SK-N-SH (cell line): ENCODE measurements at regions not wholly inside any gene's neighbourhood (a gene's known extent, or its start where the extent isn't known, plus 50 kb on each side); places are given as distances from the start of the nearest gene placed in this dataset.

Source experiments
- CTCF ChIA-PET: fragments of 300-600, 350-600 bp; formaldehyde crosslinking; extraction: SDS; loops from one replicate; lab custom pipeline; 2021; lab: Yijun Ruan, JAX
- POLR2A ChIA-PET: fragments of 350-600 bp; sonication (Branson Sonifier 250); formaldehyde crosslinking; extraction: SDS; loops from one replicate; lab custom pipeline; 2020; ENCODE audit warnings: antibody characterized with exemption, inconsistent platforms; lab: Yijun Ruan, JAX
- DNase-seq: peaks from one replicate; pipeline ENCODE4 v3.0.0; 2012
- H2AFZ ChIP-seq: fragments of 200-600 bp; sonication (generic); 2 replicates; pipeline ENCODE4 v1.8.1; 2016; ENCODE audit warnings: antibody characterized with exemption, mild to moderate bottlenecking, low read depth
- H3F3A ChIP-seq: fragments of 200-600 bp; sonication (generic); replicated peaks from 2 replicates; pipeline ENCODE3; 2016; ENCODE audit warnings: antibody characterized with exemption, mild to moderate bottlenecking; ENCODE audit not compliant: insufficient read depth
- H3K27ac ChIP-seq, 2 experiments: fragments of 200-500 bp in 1 of 2; fragments of 200-600 bp in 1 of 2; sonication (Bioruptor generic) in 1 of 2; sonication (generic), shearing (Covaris generic) in 1 of 2; 2 replicates each; pipeline versions ENCODE4 v1.5.1 to v1.6.1; 2014 to 2016; ENCODE audit warnings: low read depth in 2 of 2, inconsistent platforms in 1 of 2, low read length in 1 of 2, mild to moderate bottlenecking in 1 of 2, mixed read lengths in 1 of 2
- H3K27me3 ChIP-seq: fragments of 200-600 bp; sonication (generic), shearing (Covaris generic); 2 replicates; pipeline ENCODE4 v1.6.1; 2016; ENCODE audit warnings: mixed run types; ENCODE audit not compliant: insufficient read depth
- H3K36me3 ChIP-seq, 2 experiments: fragments of 200-500 bp in 1 of 2; fragments of 200-600 bp in 1 of 2; sonication (Bioruptor generic) in 1 of 2; sonication (generic) in 1 of 2; replicated peaks in 1 of 2; 2 replicates each; pipeline versions ENCODE3 to v1.5.1; 2014 to 2016; ENCODE audit warnings: low read length in 1 of 2, mild to moderate bottlenecking in 1 of 2; ENCODE audit not compliant: insufficient read depth in 2 of 2, control insufficient read depth in 1 of 2
- H3K4me1 ChIP-seq, 2 experiments: fragments of 200-500 bp in 1 of 2; fragments of 200-600 bp in 1 of 2; sonication (Bioruptor generic) in 1 of 2; sonication (generic), shearing (Covaris generic) in 1 of 2; 2 replicates each; pipeline versions ENCODE4 v1.5.1 to v1.6.1; 2014 to 2016; ENCODE audit warnings: low read depth in 1 of 2, low read length in 1 of 2, mixed run types in 1 of 2; ENCODE audit not compliant: insufficient read depth in 2 of 2, control insufficient read depth in 1 of 2
- H3K4me2 ChIP-seq: fragments of 200-600 bp; sonication (generic), shearing (Covaris generic); 2 replicates; pipeline ENCODE4 v1.6.1; 2017; ENCODE audit warnings: mixed run types
- H3K4me3 ChIP-seq, 2 experiments: fragments of 200-500 bp in 1 of 2; fragments of 200-600 bp in 1 of 2; sonication (Bioruptor generic) in 1 of 2; sonication (generic), shearing (Covaris generic) in 1 of 2; 2 replicates each; pipeline versions ENCODE4 v1.5.1 to v1.8.1; 2014 to 2016; ENCODE audit warnings: low read depth in 2 of 2, inconsistent platforms in 1 of 2, low read length in 1 of 2, mild to moderate bottlenecking in 1 of 2, mixed read lengths in 1 of 2, moderate library complexity in 1 of 2
- H3K79me2 ChIP-seq: fragments of 200-600 bp; sonication (generic); 2 replicates; pipeline ENCODE4 v1.8.1; 2017; ENCODE audit warnings: mild to moderate bottlenecking; ENCODE audit not compliant: insufficient read depth
- H3K9ac ChIP-seq: fragments of 200-600 bp; sonication (generic); 2 replicates; pipeline ENCODE4 v1.6.1; 2017; ENCODE audit warnings: mixed run types
- H3K9me2 ChIP-seq: fragments of 200-600 bp; sonication (generic); 2 replicates; pipeline ENCODE4 v1.6.1; 2017; ENCODE audit warnings: mixed run types
- H3K9me3 ChIP-seq: fragments of 200-600 bp; sonication (generic); 2 replicates; pipeline ENCODE4 v1.6.1; 2017; ENCODE audit warnings: mixed run types, mild to moderate bottlenecking, moderate library complexity
- H4K20me1 ChIP-seq: fragments of 200-600 bp; sonication (generic); 2 replicates; pipeline ENCODE4 v1.6.1; 2017; ENCODE audit warnings: mild to moderate bottlenecking, mixed run types; ENCODE audit not compliant: insufficient read depth
- CHD2 ChIP-seq: fragments of 150-350 bp; IDR thresholded peaks from 2 replicates; pipeline ENCODE4 v1.6.1; 2018; ENCODE audit warnings: low read length; ENCODE audit not compliant: partially characterized antibody
- ELF1 ChIP-seq: IDR thresholded peaks from 2 replicates; pipeline ENCODE4 v1.4.0; 2012
- FOSL2 ChIP-seq: IDR thresholded peaks from 2 replicates; pipeline ENCODE4 v1.4.0; 2012; ENCODE audit warnings: low read depth, mild to moderate bottlenecking, moderate library complexity, borderline replicate concordance
- FOXJ3 ChIP-seq: sonication (generic); formaldehyde crosslinking; IDR thresholded peaks from 2 replicates; pipeline ENCODE4 v1.5.1; 2020; ENCODE audit warnings: mild to moderate bottlenecking, missing genetic modification reagents
- FOXM1 ChIP-seq: IDR thresholded peaks from 2 replicates; pipeline ENCODE4 v1.4.0; 2012; ENCODE audit warnings: low read depth, mild to moderate bottlenecking
- GABPA ChIP-seq: IDR thresholded peaks from 2 replicates; pipeline ENCODE4 v1.4.0; 2012; ENCODE audit warnings: low read depth, mild to moderate bottlenecking
- NRF1 ChIP-seq: IDR thresholded peaks from 2 replicates; pipeline ENCODE4 v1.6.1; 2012; ENCODE audit warnings: low read depth, mild to moderate bottlenecking, low read length
- RXRA ChIP-seq: IDR thresholded peaks from 2 replicates; pipeline ENCODE4 v1.4.0; 2012; ENCODE audit warnings: low read depth, mild to moderate bottlenecking, borderline replicate concordance
- SIN3A ChIP-seq: IDR thresholded peaks from 2 replicates; pipeline ENCODE4 v1.6.1; 2012; ENCODE audit warnings: low read depth, mild to moderate bottlenecking, low read length, moderate library complexity, borderline replicate concordance
- TAF1 ChIP-seq: IDR thresholded peaks from 2 replicates; pipeline ENCODE4 v1.6.1; 2012; ENCODE audit warnings: low read depth, mild to moderate bottlenecking, low read length, moderate library complexity, borderline replicate concordance
- YY1 ChIP-seq: IDR thresholded peaks from 2 replicates; pipeline ENCODE4 v1.4.0; 2012; ENCODE audit warnings: low read depth, mild to moderate bottlenecking
- WGBS: methylation state at CpG from one replicate; pipeline ENCODE4 v1.1.6; 2017; ENCODE audit warnings: low lambda C conversion rate; 5-methylcytosine and 5-hydroxymethylcytosine counted together
- TF ChIP-seq, protein P1 (sequence below): IDR thresholded peaks from 2 replicates; pipeline ENCODE4 v1.4.0; 2012; ENCODE audit warnings: low read depth, borderline replicate concordance
- TF ChIP-seq, protein P2 (sequence below): IDR thresholded peaks from 2 replicates; pipeline ENCODE4; 2012
- TF ChIP-seq, protein P3 (sequence below): IDR thresholded peaks from 2 replicates; pipeline ENCODE4 v1.4.0; 2012; ENCODE audit warnings: low read depth, borderline replicate concordance
- TF ChIP-seq, protein P4 (sequence below): fragments of 150-350 bp; IDR thresholded peaks from 2 replicates; pipeline ENCODE4 v1.6.1; 2017; ENCODE audit warnings: antibody characterized with exemption, low read length, low read depth, borderline replicate concordance
- TF ChIP-seq, protein P5 (sequence below): fragments of 200-600 bp; sonication (generic); IDR thresholded peaks from 2 replicates; pipeline ENCODE4 v1.6.1; 2017; ENCODE audit warnings: antibody characterized with exemption, mild to moderate bottlenecking, moderate library complexity

DNA sequence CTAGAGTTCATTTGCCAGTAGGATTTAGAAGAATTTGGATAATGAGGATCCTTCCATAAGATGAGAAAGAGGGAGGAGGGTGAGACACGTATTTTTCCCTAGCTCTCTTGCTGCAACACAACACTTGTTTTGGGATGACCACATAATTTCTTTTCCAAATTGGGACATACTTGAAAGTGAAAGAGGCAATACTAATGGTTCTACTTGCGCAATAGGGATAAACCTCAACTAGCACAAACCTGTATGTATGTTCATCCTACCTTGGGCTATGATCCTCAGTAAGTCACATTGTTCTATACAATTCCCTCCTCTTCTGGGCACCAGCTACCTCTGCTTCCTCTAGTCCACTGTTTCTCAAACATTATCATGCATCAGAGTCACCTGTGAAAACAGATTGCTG, 1208.8 kb upstream of the LRRTM1 start:
- Histone ChIP-seq H3K4me3 (no peak overlapping the region), H3F3A (no peaks in the 10 kb centered on the region), H3K4me2 (no peak overlapping the region), H3K27ac (no peak overlapping the region), H3K9me3 (no peaks in the 10 kb centered on the region), H3K9ac (no peak overlapping the region), H3K4me1 (no peaks in the 10 kb centered on the region), H3K27me3 (no peaks in the 10 kb centered on the region), H3K9me2 (no peaks in the 10 kb centered on the region; the same call in 1 of the 2 replicates), H2AFZ (no peak overlapping the region), H3K79me2 (no peaks in the 10 kb centered on the region), H4K20me1 (no peaks in the 10 kb centered on the region), H3K36me3 (no peaks in the 10 kb centered on the region)
- no peak for DNase-seq
- no peak for TF ChIP-seq CHD2
- CTCF ChIA-PET, result interaction anchor here (0.8 kb wide), 1 partner anchor 14 kb away, joined by 3 read pairs; no protein-coding TSS in a partner anchor
- POLR2A ChIA-PET, result no interaction called here
- WGBS, result 4% methylated on average over 2 of the region's 2 CpGs

DNA sequence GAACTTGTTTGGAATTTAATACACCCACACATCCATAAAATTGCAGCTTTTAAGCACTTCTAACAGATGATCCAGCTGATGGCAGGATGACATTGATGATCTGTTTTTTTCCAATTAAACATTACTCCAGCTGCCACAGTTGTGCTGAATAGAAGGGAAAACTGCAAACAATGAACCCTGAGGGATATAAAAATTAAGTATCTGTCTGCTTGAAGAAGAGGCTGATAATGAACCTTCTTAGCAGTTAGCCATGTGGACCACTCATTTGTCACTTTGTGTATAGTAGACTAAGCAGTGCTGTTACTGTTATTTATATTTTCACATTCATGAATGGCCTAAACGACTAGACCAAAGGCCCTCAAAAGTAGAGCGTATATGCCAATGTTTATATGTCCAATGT, 1201.0 kb upstream of the LRRTM1 start:
- no peak for TF ChIP-seq TAF1
- no peak overlapping the region for H3K9ac ChIP-seq

DNA sequence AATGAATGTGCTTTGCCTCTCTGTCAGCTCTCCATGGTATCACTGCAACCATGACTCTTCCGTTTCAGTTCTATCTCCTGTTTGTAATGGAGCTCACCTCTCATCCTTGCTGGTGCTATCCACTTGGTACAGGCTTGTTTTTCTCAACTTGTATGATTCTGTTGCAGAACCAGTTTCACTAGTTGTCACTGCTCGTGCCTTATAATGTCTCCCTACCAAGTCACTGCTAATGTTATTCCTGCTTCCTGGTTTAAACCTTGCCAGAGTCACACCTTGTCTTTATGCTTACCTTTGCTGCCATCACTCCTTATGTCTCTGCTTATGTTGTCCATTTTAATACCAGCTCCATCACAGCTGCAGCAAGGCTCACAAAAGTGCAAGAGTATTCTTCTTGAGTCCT, 1191.0 kb upstream of the LRRTM1 start:
- Histone ChIP-seq H3K27ac (no peak overlapping the region), H3K4me3 (no peak overlapping the region), H3K27me3 (no peaks in the 10 kb centered on the region), H3K36me3 (no peaks in the 10 kb centered on the region), H3K9ac (no peak overlapping the region), H3K4me1 (no peaks in the 10 kb centered on the region), H3K9me3 (no peaks in the 10 kb centered on the region), H3K4me2 (no peak overlapping the region), H3K79me2 (no peaks in the 10 kb centered on the region), H3K9me2 (no peaks in the 10 kb centered on the region), H4K20me1 (no peaks in the 10 kb centered on the region), H2AFZ (no peak overlapping the region), H3F3A (no peaks in the 10 kb centered on the region)
- CTCF ChIA-PET, result interaction anchor here (1.2 kb wide), 1 partner anchor 13 kb away, joined by 3 read pairs; no protein-coding TSS in a partner anchor
- POLR2A ChIA-PET, result no interaction called here
- DNase-seq, result no peak
- 0% methylated on average over 2 of the region's 2 CpGs for WGBS
- TF ChIP-seq FOXM1 (no peak), SIN3A (no peak), GABPA (no peak), RXRA (no peak), FOXJ3 (no peak), ELF1 (no peak), FOSL2 (no peak), NRF1 (no peak), YY1 (no peak)
- TF ChIP-seq, protein P1, sequence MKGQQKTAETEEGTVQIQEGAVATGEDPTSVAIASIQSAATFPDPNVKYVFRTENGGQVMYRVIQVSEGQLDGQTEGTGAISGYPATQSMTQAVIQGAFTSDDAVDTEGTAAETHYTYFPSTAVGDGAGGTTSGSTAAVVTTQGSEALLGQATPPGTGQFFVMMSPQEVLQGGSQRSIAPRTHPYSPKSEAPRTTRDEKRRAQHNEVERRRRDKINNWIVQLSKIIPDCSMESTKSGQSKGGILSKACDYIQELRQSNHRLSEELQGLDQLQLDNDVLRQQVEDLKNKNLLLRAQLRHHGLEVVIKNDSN, result no peak
- TF ChIP-seq, protein P2, sequence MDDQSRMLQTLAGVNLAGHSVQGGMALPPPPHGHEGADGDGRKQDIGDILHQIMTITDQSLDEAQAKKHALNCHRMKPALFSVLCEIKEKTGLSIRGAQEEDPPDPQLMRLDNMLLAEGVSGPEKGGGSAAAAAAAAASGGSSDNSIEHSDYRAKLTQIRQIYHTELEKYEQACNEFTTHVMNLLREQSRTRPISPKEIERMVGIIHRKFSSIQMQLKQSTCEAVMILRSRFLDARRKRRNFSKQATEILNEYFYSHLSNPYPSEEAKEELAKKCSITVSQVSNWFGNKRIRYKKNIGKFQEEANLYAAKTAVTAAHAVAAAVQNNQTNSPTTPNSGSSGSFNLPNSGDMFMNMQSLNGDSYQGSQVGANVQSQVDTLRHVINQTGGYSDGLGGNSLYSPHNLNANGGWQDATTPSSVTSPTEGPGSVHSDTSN, result no peak
- TF ChIP-seq, protein P3, sequence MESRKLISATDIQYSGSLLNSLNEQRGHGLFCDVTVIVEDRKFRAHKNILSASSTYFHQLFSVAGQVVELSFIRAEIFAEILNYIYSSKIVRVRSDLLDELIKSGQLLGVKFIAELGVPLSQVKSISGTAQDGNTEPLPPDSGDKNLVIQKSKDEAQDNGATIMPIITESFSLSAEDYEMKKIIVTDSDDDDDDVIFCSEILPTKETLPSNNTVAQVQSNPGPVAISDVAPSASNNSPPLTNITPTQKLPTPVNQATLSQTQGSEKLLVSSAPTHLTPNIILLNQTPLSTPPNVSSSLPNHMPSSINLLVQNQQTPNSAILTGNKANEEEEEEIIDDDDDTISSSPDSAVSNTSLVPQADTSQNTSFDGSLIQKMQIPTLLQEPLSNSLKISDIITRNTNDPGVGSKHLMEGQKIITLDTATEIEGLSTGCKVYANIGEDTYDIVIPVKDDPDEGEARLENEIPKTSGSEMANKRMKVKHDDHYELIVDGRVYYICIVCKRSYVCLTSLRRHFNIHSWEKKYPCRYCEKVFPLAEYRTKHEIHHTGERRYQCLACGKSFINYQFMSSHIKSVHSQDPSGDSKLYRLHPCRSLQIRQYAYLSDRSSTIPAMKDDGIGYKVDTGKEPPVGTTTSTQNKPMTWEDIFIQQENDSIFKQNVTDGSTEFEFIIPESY, result no peak
- TF ChIP-seq, protein P4, sequence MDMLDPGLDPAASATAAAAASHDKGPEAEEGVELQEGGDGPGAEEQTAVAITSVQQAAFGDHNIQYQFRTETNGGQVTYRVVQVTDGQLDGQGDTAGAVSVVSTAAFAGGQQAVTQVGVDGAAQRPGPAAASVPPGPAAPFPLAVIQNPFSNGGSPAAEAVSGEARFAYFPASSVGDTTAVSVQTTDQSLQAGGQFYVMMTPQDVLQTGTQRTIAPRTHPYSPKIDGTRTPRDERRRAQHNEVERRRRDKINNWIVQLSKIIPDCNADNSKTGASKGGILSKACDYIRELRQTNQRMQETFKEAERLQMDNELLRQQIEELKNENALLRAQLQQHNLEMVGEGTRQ, result no peak
- TF ChIP-seq, protein P5, sequence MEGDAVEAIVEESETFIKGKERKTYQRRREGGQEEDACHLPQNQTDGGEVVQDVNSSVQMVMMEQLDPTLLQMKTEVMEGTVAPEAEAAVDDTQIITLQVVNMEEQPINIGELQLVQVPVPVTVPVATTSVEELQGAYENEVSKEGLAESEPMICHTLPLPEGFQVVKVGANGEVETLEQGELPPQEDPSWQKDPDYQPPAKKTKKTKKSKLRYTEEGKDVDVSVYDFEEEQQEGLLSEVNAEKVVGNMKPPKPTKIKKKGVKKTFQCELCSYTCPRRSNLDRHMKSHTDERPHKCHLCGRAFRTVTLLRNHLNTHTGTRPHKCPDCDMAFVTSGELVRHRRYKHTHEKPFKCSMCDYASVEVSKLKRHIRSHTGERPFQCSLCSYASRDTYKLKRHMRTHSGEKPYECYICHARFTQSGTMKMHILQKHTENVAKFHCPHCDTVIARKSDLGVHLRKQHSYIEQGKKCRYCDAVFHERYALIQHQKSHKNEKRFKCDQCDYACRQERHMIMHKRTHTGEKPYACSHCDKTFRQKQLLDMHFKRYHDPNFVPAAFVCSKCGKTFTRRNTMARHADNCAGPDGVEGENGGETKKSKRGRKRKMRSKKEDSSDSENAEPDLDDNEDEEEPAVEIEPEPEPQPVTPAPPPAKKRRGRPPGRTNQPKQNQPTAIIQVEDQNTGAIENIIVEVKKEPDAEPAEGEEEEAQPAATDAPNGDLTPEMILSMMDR, result no peak

More for the DNA sequence above, 1201.0 kb upstream of the LRRTM1 start:
- Histone ChIP-seq H3K4me2 (no peak overlapping the region), H3F3A (no peaks in the 10 kb centered on the region), H3K9me2 (no peaks in the 10 kb centered on the region), H4K20me1 (no peaks in the 10 kb centered on the region), H2AFZ (no peak overlapping the region), H3K4me3 (no peak overlapping the region), H3K9me3 (no peaks in the 10 kb centered on the region), H3K79me2 (no peaks in the 10 kb centered on the region), H3K4me1 (no peaks in the 10 kb centered on the region), H3K27me3 (no peaks in the 10 kb centered on the region), H3K27ac (no peak overlapping the region), H3K36me3 (no peaks in the 10 kb centered on the region)
- no peak for DNase-seq
- CTCF ChIA-PET, result no interaction called here
- POLR2A ChIA-PET, result no interaction called here
- 3% methylated on average over 2 of the region's 2 CpGs for WGBS
